ENCODE measurements at regions not wholly inside any gene's neighbourhood (a gene's known extent, or its start where the extent isn't known, plus 50 kb on each side); places are given as distances from the start of the nearest gene placed in this dataset.

DNA sequence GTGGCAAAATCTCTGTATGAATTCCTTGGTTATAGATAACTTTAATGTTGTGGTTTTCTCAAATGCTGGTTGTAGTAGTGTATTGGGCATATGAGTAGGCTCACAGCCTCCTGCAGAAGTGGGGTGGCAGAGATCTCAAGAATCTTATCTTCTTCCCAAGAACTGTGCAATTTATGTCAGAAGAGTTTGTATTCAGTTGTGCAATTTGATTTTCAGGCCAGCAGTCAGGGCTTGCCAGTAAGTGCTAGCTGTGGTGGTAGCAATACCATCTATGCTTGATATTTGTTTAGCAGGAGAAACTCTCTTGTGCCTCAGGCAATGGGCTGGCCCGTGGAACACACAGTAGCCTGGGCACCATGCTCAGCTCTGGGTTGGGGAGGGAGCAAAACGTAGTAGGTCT, 58.4 kb upstream of the GOLIM4 start:
- peak; percentile 36 for DNase-seq (ENCODE audit: low read depth)

DNA sequence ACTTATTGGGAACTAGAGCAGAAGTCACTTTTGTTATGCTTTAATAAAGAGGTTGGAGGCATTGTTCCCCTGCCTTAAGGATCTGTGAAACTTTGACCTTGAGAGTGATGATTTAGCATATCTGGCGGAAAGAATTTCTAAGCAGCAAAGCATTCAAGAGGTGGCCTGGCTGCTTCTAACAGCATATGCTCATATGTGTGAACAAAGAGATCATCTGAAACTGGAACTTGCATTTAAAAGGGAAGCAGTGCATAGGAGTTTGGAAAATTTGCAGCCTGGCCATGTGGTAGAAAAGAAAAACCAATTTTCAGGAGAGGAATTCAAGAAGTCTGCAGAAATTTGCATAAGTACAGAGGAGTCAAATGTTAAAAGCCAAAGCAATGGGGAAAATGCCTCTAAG, 56.4 kb upstream of the GOLIM4 start:
- no peak for DNase-seq (ENCODE audit: low read depth)

Data from amniotic epithelial cell (primary cell).